Stimulated activated effector memory CD8-positive, alpha-beta T cell treated with anti-CD3 and anti-CD28 coated beads, Interleukin-12 subunit alpha, Interleukin-12 subunit beta, amount 100 ng/mL, for 72 hours (primary cell): ENCODE measurements at regions not wholly inside any gene's neighbourhood (a gene's known extent, or its start where the extent isn't known, plus 50 kb on each side); places are given as distances from the start of the nearest gene placed in this dataset.

ENCODE experiments used
- ATAC-seq: fragments of 150-1000 bp; cut with Tn5 transposase; 2 replicates; pipeline ENCODE4 v1.10.0; 2021
- DNase-seq, 2 donors: peaks; one replicate each; pipeline ENCODE4 v3.0.0; 2021 to 2022; ENCODE audit warnings: low spot score in 2 of 2
- H3K27ac Mint-ChIP-seq: one replicate; pipeline ENCODE4 v1.8.0; 2022; ENCODE audit warnings: mild to moderate bottlenecking, mixed read lengths
- H3K36me3 Mint-ChIP-seq: one replicate; pipeline ENCODE4 v1.8.0; 2022; ENCODE audit warnings: mild to moderate bottlenecking, mixed read lengths
- H3K4me1 Mint-ChIP-seq: one replicate; pipeline ENCODE4 v1.8.0; 2022; ENCODE audit warnings: mixed read lengths
- H3K4me3 Mint-ChIP-seq: one replicate; pipeline ENCODE4 v1.8.0; 2022; ENCODE audit warnings: mild to moderate bottlenecking, mixed read lengths
- H3K9me3 Mint-ChIP-seq: one replicate; pipeline ENCODE4 v1.8.0; 2022; ENCODE audit warnings: mixed read lengths

GRCh38 chr4:171142639-171143038 lies 670.6 kb upstream of the GALNTL6 start:
- ATAC-seq (no peak), DNase-seq (no peak)
- no peaks in the 10 kb centered on the region for H3K36me3 Mint-ChIP-seq

GRCh38 chr4:171142045-171142444 lies 671.2 kb upstream of the GALNTL6 start:
- ATAC-seq (no peak), DNase-seq (no peak)
- Mint-ChIP-seq H3K4me1 (no peaks in the 10 kb centered on the region), H3K36me3 (no peaks in the 10 kb centered on the region), H3K4me3 (no peak overlapping the region), H3K9me3 (peaks cover 26% of the 10 kb centered on the region), H3K27ac (no peak overlapping the region)

More at GRCh38 chr4:171142639-171143038, 670.6 kb upstream of the GALNTL6 start:
- Mint-ChIP-seq H3K27ac (no peak overlapping the region), H3K4me3 (no peak overlapping the region), H3K4me1 (no peaks in the 10 kb centered on the region), H3K9me3 (peaks cover 27% of the 10 kb centered on the region)

GRCh38 chr4:171130256-171130801 lies 682.9 kb upstream of the GALNTL6 start:
- Mint-ChIP-seq H3K36me3 (no peaks in the 10 kb centered on the region), H3K27ac (no peak overlapping the region), H3K9me3 (peaks cover 14% of the 10 kb centered on the region), H3K4me3 (no peak overlapping the region), H3K4me1 (no peaks in the 10 kb centered on the region)
- DNase-seq (no peak), ATAC-seq (no peak)

GRCh38 chr4:171118091-171118490 lies 695.1 kb upstream of the GALNTL6 start:
- DNase-seq (no peak), ATAC-seq (no peak)
- Mint-ChIP-seq H3K36me3 (no peaks in the 10 kb centered on the region), H3K9me3 (peaks cover 10% of the 10 kb centered on the region), H3K4me1 (no peaks in the 10 kb centered on the region), H3K27ac (no peak overlapping the region), H3K4me3 (no peak overlapping the region)

GRCh38 chr4:171117457-171117856 lies 695.7 kb upstream of the GALNTL6 start:
- Mint-ChIP-seq H3K4me3 (no peak overlapping the region), H3K4me1 (no peaks in the 10 kb centered on the region), H3K27ac (no peak overlapping the region), H3K9me3 (peaks cover 10% of the 10 kb centered on the region), H3K36me3 (no peaks in the 10 kb centered on the region)
- ATAC-seq: no peak
- no peak for DNase-seq

- Mint-ChIP-seq H3K27ac (no peak overlapping the region), H3K9me3 (peaks cover 26% of the 10 kb centered on the region), H3K4me1 (no peaks in the 10 kb centered on the region), H3K4me3 (no peak overlapping the region), H3K36me3 (peaks cover 4% of the 10 kb centered on the region)
- DNase-seq: no peak
- no peak for ATAC-seq
Observed at GRCh38 chr4:171101845-171102244, 711.4 kb upstream of the GALNTL6 start.

GRCh38 chr4:171087089-171087488 lies 726.1 kb upstream of the GALNTL6 start:
- H3K4me1 Mint-ChIP-seq: no peaks in the 10 kb centered on the region
- peaks cover 22% of the 10 kb centered on the region for H3K9me3 Mint-ChIP-seq
- H3K27ac Mint-ChIP-seq: no peak overlapping the region
- no peak overlapping the region for H3K4me3 Mint-ChIP-seq
- no peak for ATAC-seq
- no peaks in the 10 kb centered on the region for H3K36me3 Mint-ChIP-seq
- DNase-seq: no peak

- peaks cover 12% of the 10 kb centered on the region for H3K9me3 Mint-ChIP-seq
- no peak overlapping the region for H3K4me3 Mint-ChIP-seq
- no peaks in the 10 kb centered on the region for H3K36me3 Mint-ChIP-seq
- DNase-seq (no peak), ATAC-seq (no peak)
- H3K4me1 Mint-ChIP-seq: no peaks in the 10 kb centered on the region
- H3K27ac Mint-ChIP-seq: no peak overlapping the region
Observed at GRCh38 chr4:171067422-171067821, 745.8 kb upstream of the GALNTL6 start.

GRCh38 chr4:171049380-171049779 lies 763.8 kb upstream of the GALNTL6 start:
- no peaks in the 10 kb centered on the region for H3K4me1 Mint-ChIP-seq
- no peak overlapping the region for H3K27ac Mint-ChIP-seq
- DNase-seq: no peak
- peaks cover 20% of the 10 kb centered on the region for H3K9me3 Mint-ChIP-seq
- H3K4me3 Mint-ChIP-seq: no peak overlapping the region
- H3K36me3 Mint-ChIP-seq: no peaks in the 10 kb centered on the region
- no peak for ATAC-seq

GRCh38 chr4:171042989-171043524 lies 770.1 kb upstream of the GALNTL6 start:
- DNase-seq: no peak
- ATAC-seq: no peak
- Mint-ChIP-seq H3K9me3 (peaks cover 20% of the 10 kb centered on the region), H3K36me3 (no peaks in the 10 kb centered on the region), H3K4me3 (no peak overlapping the region), H3K4me1 (no peaks in the 10 kb centered on the region), H3K27ac (no peak overlapping the region)

- Mint-ChIP-seq H3K9me3 (peaks cover 17% of the 10 kb centered on the region), H3K36me3 (no peaks in the 10 kb centered on the region), H3K4me1 (no peaks in the 10 kb centered on the region), H3K27ac (no peak overlapping the region), H3K4me3 (no peak overlapping the region)
- ATAC-seq: no peak
- no peak for DNase-seq
Observed at GRCh38 chr4:171035909-171036308, 777.3 kb upstream of the GALNTL6 start.

GRCh38 chr4:171031338-171031737 lies 781.9 kb upstream of the GALNTL6 start:
- H3K9me3 Mint-ChIP-seq: peaks cover 16% of the 10 kb centered on the region
- no peak for DNase-seq
- H3K4me3 Mint-ChIP-seq: no peak overlapping the region
- H3K4me1 Mint-ChIP-seq: no peaks in the 10 kb centered on the region
- H3K27ac Mint-ChIP-seq: no peak overlapping the region
- no peaks in the 10 kb centered on the region for H3K36me3 Mint-ChIP-seq
- ATAC-seq: no peak

GRCh38 chr4:171025776-171026175 lies 787.4 kb upstream of the GALNTL6 start:
- no peak for DNase-seq
- no peak overlapping the region for H3K4me3 Mint-ChIP-seq
- no peak for ATAC-seq
- no peak overlapping the region for H3K27ac Mint-ChIP-seq
- H3K4me1 Mint-ChIP-seq: no peaks in the 10 kb centered on the region
- H3K9me3 Mint-ChIP-seq: peaks cover 5% of the 10 kb centered on the region
- H3K36me3 Mint-ChIP-seq: no peaks in the 10 kb centered on the region

GRCh38 chr4:171025343-171025742 lies 787.9 kb upstream of the GALNTL6 start:
- peaks cover 5% of the 10 kb centered on the region for H3K9me3 Mint-ChIP-seq
- no peak for DNase-seq
- H3K4me3 Mint-ChIP-seq: no peak overlapping the region
- no peak for ATAC-seq
- no peaks in the 10 kb centered on the region for H3K36me3 Mint-ChIP-seq
- no peak overlapping the region for H3K27ac Mint-ChIP-seq
- H3K4me1 Mint-ChIP-seq: no peaks in the 10 kb centered on the region

- no peaks in the 10 kb centered on the region for H3K36me3 Mint-ChIP-seq
- no peak overlapping the region for H3K27ac Mint-ChIP-seq
- DNase-seq (no peak), ATAC-seq (no peak)
- H3K9me3 Mint-ChIP-seq: peaks cover 5% of the 10 kb centered on the region
- no peak overlapping the region for H3K4me3 Mint-ChIP-seq
- H3K4me1 Mint-ChIP-seq: no peaks in the 10 kb centered on the region
Observed at GRCh38 chr4:171024720-171025303, 788.4 kb upstream of the GALNTL6 start.

- no peak for ATAC-seq
- no peak for DNase-seq
- H3K4me1 Mint-ChIP-seq: no peaks in the 10 kb centered on the region
- no peak overlapping the region for H3K27ac Mint-ChIP-seq
- H3K9me3 Mint-ChIP-seq: peaks cover 6% of the 10 kb centered on the region
- H3K4me3 Mint-ChIP-seq: no peak overlapping the region
- H3K36me3 Mint-ChIP-seq: no peaks in the 10 kb centered on the region
Observed at GRCh38 chr4:171022824-171023230, 790.4 kb upstream of the GALNTL6 start.
